H9 (cell line): ENCODE measurements at regions not wholly inside any gene's neighbourhood (a gene's known extent, or its start where the extent isn't known, plus 50 kb on each side); places are given as distances from the start of the nearest gene placed in this dataset.

ENCODE experiments used
- DNase-seq: peaks from one replicate; pipeline ENCODE4 v3.0.0-alpha.2; 2017
- H2AFZ ChIP-seq: one replicate; pipeline ENCODE4 v1.6.1; 2013; ENCODE audit warnings: mild to moderate bottlenecking, low read length, control low read depth, moderate library complexity
- H2AK5ac ChIP-seq: 2 replicates; pipeline ENCODE4 v1.6.1; 2013; ENCODE audit warnings: low read length, control low read depth, mixed read lengths; ENCODE audit not compliant: insufficient read length
- H2BK120ac ChIP-seq: one replicate; pipeline ENCODE4 v1.6.1; 2013; ENCODE audit warnings: low read depth, mild to moderate bottlenecking, low read length, control low read depth, inconsistent platforms; ENCODE audit not compliant: poor library complexity, severe bottlenecking
- H2BK12ac ChIP-seq: 2 replicates; pipeline ENCODE4 v1.6.1; 2013; ENCODE audit warnings: low read length, control low read depth, mixed read lengths, low read depth; ENCODE audit not compliant: insufficient read length
- H2BK15ac ChIP-seq: 2 replicates; pipeline ENCODE4 v1.6.1; 2013; ENCODE audit warnings: low read depth, low read length, control low read depth
- H2BK20ac ChIP-seq: one replicate; pipeline ENCODE4 v1.6.1; 2013; ENCODE audit warnings: low read depth, mild to moderate bottlenecking, low read length, control low read depth, inconsistent platforms; ENCODE audit not compliant: poor library complexity, severe bottlenecking
- H2BK5ac ChIP-seq: 2 replicates; pipeline ENCODE4 v1.6.1; 2013; ENCODE audit warnings: low read length, control low read depth, mixed read lengths; ENCODE audit not compliant: insufficient read length
- H3K14ac ChIP-seq: 2 replicates; pipeline ENCODE4 v1.6.1; 2013; ENCODE audit warnings: low read length, control low read depth; ENCODE audit not compliant: insufficient read depth
- H3K18ac ChIP-seq: 2 replicates; pipeline ENCODE4 v1.6.1; 2013; ENCODE audit warnings: low read depth, mild to moderate bottlenecking, mixed read lengths, low read length, control low read depth; ENCODE audit not compliant: insufficient read length
- H3K23ac ChIP-seq: 2 replicates; pipeline ENCODE4 v1.6.1; 2013; ENCODE audit warnings: low read length, control low read depth, mixed read lengths, low read depth; ENCODE audit not compliant: insufficient read length
- H3K23me2 ChIP-seq: 2 replicates; pipeline ENCODE4 v1.6.1; 2013; ENCODE audit warnings: low read depth, mild to moderate bottlenecking, mixed read lengths, low read length, control low read depth; ENCODE audit not compliant: insufficient read length, poor library complexity, severe bottlenecking
- H3K27ac ChIP-seq: 2 replicates; pipeline ENCODE4 v1.5.1; 2013; ENCODE audit warnings: low read length, control low read depth, mixed read lengths, low read depth; ENCODE audit not compliant: insufficient read length
- H3K27me3 ChIP-seq: 2 replicates; pipeline ENCODE4 v1.6.1; 2013; ENCODE audit warnings: low read length, control low read depth, inconsistent platforms; ENCODE audit not compliant: insufficient read depth
- H3K4ac ChIP-seq: 2 replicates; pipeline ENCODE4 v1.6.1; 2013; ENCODE audit warnings: low read depth, mild to moderate bottlenecking, control low read depth, inconsistent platforms, low read length, moderate library complexity
- H3K4me1 ChIP-seq: 2 replicates; pipeline ENCODE4 v1.6.1; 2013; ENCODE audit warnings: low read length, control low read depth, inconsistent platforms; ENCODE audit not compliant: insufficient read depth
- H3K4me2 ChIP-seq: 2 replicates; pipeline ENCODE4 v1.6.1; 2013; ENCODE audit warnings: low read length, control low read depth, mixed read lengths; ENCODE audit not compliant: insufficient read length, insufficient read depth
- H3K56ac ChIP-seq: 2 replicates; pipeline ENCODE4 v1.6.1; 2013; ENCODE audit warnings: low read depth, mild to moderate bottlenecking, mixed read lengths, low read length, control low read depth; ENCODE audit not compliant: insufficient read length
- H3K79me1 ChIP-seq: 2 replicates; pipeline ENCODE4 v1.6.1; 2013; ENCODE audit warnings: low read depth, mild to moderate bottlenecking, moderate library complexity, low read length, control low read depth, inconsistent platforms; ENCODE audit not compliant: insufficient read depth, poor library complexity, severe bottlenecking
- H3K79me2 ChIP-seq: 2 replicates; pipeline ENCODE4 v1.6.1; 2013; ENCODE audit warnings: low read length, control low read depth, inconsistent platforms; ENCODE audit not compliant: insufficient read depth
- H3K9ac ChIP-seq: 2 replicates; pipeline ENCODE4 v1.6.1; 2013; ENCODE audit warnings: low read length, control low read depth, mixed read lengths; ENCODE audit not compliant: insufficient read length; ENCODE audit errors: extremely low read depth
- H3K9me3 ChIP-seq: one replicate; pipeline ENCODE4 v1.6.1; 2013; ENCODE audit warnings: low read depth, low read length, inconsistent platforms; ENCODE audit not compliant: control insufficient read depth
- H3T11ph ChIP-seq: one replicate; pipeline ENCODE4 v1.6.1; 2013; ENCODE audit warnings: mild to moderate bottlenecking, low read length, control low read depth, inconsistent platforms
- H4K20me1 ChIP-seq: one replicate; pipeline ENCODE4 v1.6.1; 2013; ENCODE audit not compliant: control insufficient read depth, insufficient read length, insufficient read depth
- H4K5ac ChIP-seq: 2 replicates; pipeline ENCODE4 v1.6.1; 2013; ENCODE audit warnings: low read depth, mild to moderate bottlenecking, mixed read lengths, low read length, control low read depth; ENCODE audit not compliant: insufficient read length
- H4K8ac ChIP-seq: replicated peaks from 2 replicates; pipeline ENCODE4 v1.6.1; 2013; ENCODE audit warnings: low read length, control low read depth, mixed read lengths, low read depth; ENCODE audit not compliant: insufficient read length
- H4K91ac ChIP-seq: 2 replicates; pipeline ENCODE4 v1.6.1; 2013; ENCODE audit warnings: low read depth, mild to moderate bottlenecking, moderate library complexity, mixed read lengths, low read length, control low read depth; ENCODE audit not compliant: insufficient read length
- H3K27ac Mint-ChIP-seq, 3 experiments: 2 replicates in 2 of 3; 3 replicates in 1 of 3; pipeline ENCODE4 v1.8.0; 2020 to 2021; ENCODE audit warnings: mixed read lengths in 3 of 3, mild to moderate bottlenecking in 1 of 3, moderate library complexity in 1 of 3
- H3K27me3 Mint-ChIP-seq: 2 replicates; pipeline ENCODE4 v1.8.0; 2021; ENCODE audit warnings: low read depth, mild to moderate bottlenecking, moderate library complexity, mixed read lengths
- H3K36me3 Mint-ChIP-seq, 3 experiments: 2 replicates in 2 of 3; 3 replicates in 1 of 3; pipeline ENCODE4 v1.8.0; 2020 to 2021; ENCODE audit warnings: low read depth in 3 of 3, mixed read lengths in 3 of 3; ENCODE audit not compliant: insufficient read depth in 1 of 3
- H3K4me1 Mint-ChIP-seq, 2 experiments: 2 replicates each; pipeline ENCODE4 v1.8.0; 2020; ENCODE audit warnings: mixed read lengths in 2 of 2
- H3K4me3 Mint-ChIP-seq, 2 experiments: 2 replicates in 1 of 2; 3 replicates in 1 of 2; pipeline ENCODE4 v1.8.0; 2020 to 2021; ENCODE audit warnings: mild to moderate bottlenecking in 2 of 2, mixed read lengths in 2 of 2, moderate library complexity in 1 of 2
- H3K9me3 Mint-ChIP-seq, 2 experiments: 2 replicates in 1 of 2; 3 replicates in 1 of 2; pipeline ENCODE4 v1.8.0; 2020; ENCODE audit warnings: mild to moderate bottlenecking in 2 of 2, mixed read lengths in 2 of 2, moderate library complexity in 1 of 2
- TF ChIP-seq, protein P1 (sequence below): fragments of 200-600 bp; sonication (generic); conservative IDR thresholded peaks from 3 replicates; pipeline ENCODE4 v1.8.0; 2021; ENCODE audit warnings: antibody characterized with exemption, mild to moderate bottlenecking

DNA sequence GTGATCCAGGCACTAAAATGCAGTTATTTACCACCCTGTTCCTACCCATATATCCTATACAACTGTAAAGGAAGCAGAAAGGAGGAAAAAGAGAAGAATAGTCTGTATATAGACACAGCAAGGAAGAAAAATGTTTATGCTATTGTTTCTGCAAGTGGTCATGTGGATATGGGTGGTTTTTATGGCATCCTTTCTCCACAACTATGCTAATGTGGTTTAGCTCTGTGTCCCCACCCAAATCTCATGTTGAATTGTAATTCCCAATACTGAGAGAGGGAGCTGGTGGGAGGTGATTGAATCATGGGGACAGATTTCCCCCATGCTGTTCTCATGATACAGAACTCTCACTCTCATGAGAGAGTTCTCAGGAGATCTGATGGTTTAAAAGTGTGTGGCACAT, 439.8 kb downstream of the ZSWIM6 start:
- Histone ChIP-seq H3K18ac (no peak overlapping the region), H2BK5ac (no peak overlapping the region), H2BK15ac (no peak overlapping the region), H4K91ac (no peak overlapping the region), H3K4ac (no peak overlapping the region), H4K5ac (no peak overlapping the region), H3K9ac (no peak overlapping the region), H2BK20ac (no peak overlapping the region), H3K4me2 (no peak overlapping the region), H4K20me1 (no peaks in the 10 kb centered on the region), H4K8ac (no peak overlapping the region), H3K56ac (no peak overlapping the region), H2BK12ac (no peak overlapping the region), H3K23ac (no peak overlapping the region), H3K23me2 (no peaks in the 10 kb centered on the region), H3K79me2 (no peaks in the 10 kb centered on the region), H3K27me3 (no peaks in the 10 kb centered on the region), H3K79me1 (no peaks in the 10 kb centered on the region), H3K4me1 (no peaks in the 10 kb centered on the region), H3K9me3 (no peaks in the 10 kb centered on the region), H3K27ac (no peak overlapping the region), H3K14ac (no peak overlapping the region), H2AK5ac (no peak overlapping the region), H2AFZ (no peak overlapping the region), H3T11ph (no peak overlapping the region), H2BK120ac (no peak overlapping the region)
- Mint-ChIP-seq H3K36me3 (no peaks in the 10 kb centered on the region), H3K4me3 (no peak overlapping the region), H3K4me1 (peaks cover 0 to 6% of the 10 kb centered on the region in 2 experiments; a peak in 1 of 4 replicates), H3K9me3 (no peaks in the 10 kb centered on the region), H3K27ac (no peak overlapping the region), H3K27me3 (no peaks in the 10 kb centered on the region; the same call in 1 of the 2 replicates)
- TF ChIP-seq, protein P1, sequence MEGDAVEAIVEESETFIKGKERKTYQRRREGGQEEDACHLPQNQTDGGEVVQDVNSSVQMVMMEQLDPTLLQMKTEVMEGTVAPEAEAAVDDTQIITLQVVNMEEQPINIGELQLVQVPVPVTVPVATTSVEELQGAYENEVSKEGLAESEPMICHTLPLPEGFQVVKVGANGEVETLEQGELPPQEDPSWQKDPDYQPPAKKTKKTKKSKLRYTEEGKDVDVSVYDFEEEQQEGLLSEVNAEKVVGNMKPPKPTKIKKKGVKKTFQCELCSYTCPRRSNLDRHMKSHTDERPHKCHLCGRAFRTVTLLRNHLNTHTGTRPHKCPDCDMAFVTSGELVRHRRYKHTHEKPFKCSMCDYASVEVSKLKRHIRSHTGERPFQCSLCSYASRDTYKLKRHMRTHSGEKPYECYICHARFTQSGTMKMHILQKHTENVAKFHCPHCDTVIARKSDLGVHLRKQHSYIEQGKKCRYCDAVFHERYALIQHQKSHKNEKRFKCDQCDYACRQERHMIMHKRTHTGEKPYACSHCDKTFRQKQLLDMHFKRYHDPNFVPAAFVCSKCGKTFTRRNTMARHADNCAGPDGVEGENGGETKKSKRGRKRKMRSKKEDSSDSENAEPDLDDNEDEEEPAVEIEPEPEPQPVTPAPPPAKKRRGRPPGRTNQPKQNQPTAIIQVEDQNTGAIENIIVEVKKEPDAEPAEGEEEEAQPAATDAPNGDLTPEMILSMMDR, result no peak
- no peak for DNase-seq
